GM18508 (cell line): ENCODE measurements at regions not wholly inside any gene's neighbourhood (a gene's known extent, or its start where the extent isn't known, plus 50 kb on each side); places are given as distances from the start of the nearest gene placed in this dataset.

Experiments
- ATAC-seq: cut with Tn5 transposase; IDR thresholded peaks from one replicate; pipeline ENCODE4 v1.9.1; 2021; ENCODE audit warnings: moderate number of reproducible peaks; ENCODE audit not compliant: insufficient read depth, unreplicated experiment

- no peak for ATAC-seq
These were observed 123.5 kb upstream of the RALGAPA2 start for GRCh38 chr20:20835897-20836296.

GRCh38 chr20:20834008-20834407 is 121.6 kb upstream of the RALGAPA2 start:
- no peak for ATAC-seq

GRCh38 chr20:20832715-20833114 is 120.3 kb upstream of the RALGAPA2 start:
- no peak for ATAC-seq

- ATAC-seq, result no peak
These were observed 119.3 kb upstream of the RALGAPA2 start for GRCh38 chr20:20831794-20832193.

GRCh38 chr20:20829681-20830080 is 117.2 kb upstream of the RALGAPA2 start:
- ATAC-seq, result no peak

GRCh38 chr20:20827992-20828597 is 115.7 kb upstream of the RALGAPA2 start:
- no peak for ATAC-seq

- no peak for ATAC-seq
These were observed 112.6 kb upstream of the RALGAPA2 start for GRCh38 chr20:20824924-20825584.

GRCh38 chr20:20823476-20823881 is 111.0 kb upstream of the RALGAPA2 start:
- no peak for ATAC-seq

- no peak for ATAC-seq
These were observed 109.2 kb upstream of the RALGAPA2 start for GRCh38 chr20:20821484-20822260.

GRCh38 chr20:20820785-20821483 is 108.5 kb upstream of the RALGAPA2 start:
- ATAC-seq, result no peak

GRCh38 chr20:20820104-20820503 is 107.7 kb upstream of the RALGAPA2 start:
- no peak for ATAC-seq

- ATAC-seq, result no peak
These were observed 104.7 kb upstream of the RALGAPA2 start for GRCh38 chr20:20816969-20817755.

GRCh38 chr20:20815711-20816455 is 103.4 kb upstream of the RALGAPA2 start:
- ATAC-seq, result no peak

- ATAC-seq, result no peak
These were observed 102.2 kb upstream of the RALGAPA2 start for GRCh38 chr20:20814685-20815084.

GRCh38 chr20:20812136-20812535 is 99.7 kb upstream of the RALGAPA2 start:
- no peak for ATAC-seq

- no peak for ATAC-seq
These were observed 95.6 kb upstream of the RALGAPA2 start for GRCh38 chr20:20808016-20808415.

- no peak for ATAC-seq
These were observed 94.0 kb upstream of the RALGAPA2 start for GRCh38 chr20:20806121-20807095.

GRCh38 chr20:20803011-20803410 is 90.6 kb upstream of the RALGAPA2 start:
- ATAC-seq, result no peak
